ENCODE measurements at regions not wholly inside any gene's neighbourhood (a gene's known extent, or its start where the extent isn't known, plus 50 kb on each side); places are given as distances from the start of the nearest gene placed in this dataset.

GRCh38 chr4:173924561-173924960 lies 358.9 kb downstream of the FBXO8 start:
- DNase-seq (ENCODE audit: low spot score) = no peak

- DNase-seq (ENCODE audit: low spot score) = no peak
Measured at GRCh38 chr4:173919861-173920260, 363.6 kb downstream of the FBXO8 start.

- no peak for DNase-seq (ENCODE audit: low spot score)
Measured at GRCh38 chr4:173919196-173919595, 364.3 kb downstream of the FBXO8 start.

DNA sequence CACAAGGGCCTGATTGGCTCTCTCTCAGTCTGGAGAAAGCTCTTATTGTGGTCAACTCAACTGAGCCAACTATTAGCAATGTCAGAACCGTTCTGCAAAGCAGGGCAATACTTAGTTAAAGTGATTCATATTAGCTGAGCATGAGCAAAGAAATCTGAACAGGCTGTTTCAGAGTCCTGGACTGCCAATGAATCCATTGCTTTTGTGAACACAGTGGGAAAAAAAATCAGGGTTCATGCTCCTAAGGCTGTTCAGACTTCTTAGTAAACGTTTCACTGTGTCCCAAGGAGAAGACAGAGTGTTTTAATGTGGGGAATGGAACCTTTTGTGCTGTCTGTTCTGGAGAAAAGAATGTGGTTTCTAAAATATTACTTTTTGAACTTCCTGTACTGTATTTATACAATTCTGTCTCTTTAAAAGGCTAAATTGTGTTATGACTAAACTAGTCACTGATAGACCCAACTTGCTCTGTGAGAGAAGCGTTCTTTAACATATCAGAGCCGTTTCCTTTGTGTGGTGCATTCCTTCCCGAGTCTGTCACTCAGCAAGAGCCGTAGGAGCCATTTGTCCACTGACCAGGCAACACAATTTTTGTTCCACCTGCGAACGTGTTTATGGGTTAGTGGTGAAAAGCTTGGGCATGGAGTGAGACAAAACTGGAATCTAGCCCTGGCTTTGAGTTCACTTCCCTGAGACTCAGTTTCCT lies 366.1 kb downstream of the FBXO8 start:
- no peak for DNase-seq (ENCODE audit: low spot score)

GRCh38 chr4:173913496-173913895 lies 370.0 kb downstream of the FBXO8 start:
- no peak for DNase-seq (ENCODE audit: low spot score)

GRCh38 chr4:173912384-173912783 lies 371.1 kb downstream of the FBXO8 start:
- DNase-seq (ENCODE audit: low spot score) = no peak

GRCh38 chr4:173910891-173911290 lies 372.6 kb downstream of the FBXO8 start:
- DNase-seq (ENCODE audit: low spot score) = no peak

DNA sequence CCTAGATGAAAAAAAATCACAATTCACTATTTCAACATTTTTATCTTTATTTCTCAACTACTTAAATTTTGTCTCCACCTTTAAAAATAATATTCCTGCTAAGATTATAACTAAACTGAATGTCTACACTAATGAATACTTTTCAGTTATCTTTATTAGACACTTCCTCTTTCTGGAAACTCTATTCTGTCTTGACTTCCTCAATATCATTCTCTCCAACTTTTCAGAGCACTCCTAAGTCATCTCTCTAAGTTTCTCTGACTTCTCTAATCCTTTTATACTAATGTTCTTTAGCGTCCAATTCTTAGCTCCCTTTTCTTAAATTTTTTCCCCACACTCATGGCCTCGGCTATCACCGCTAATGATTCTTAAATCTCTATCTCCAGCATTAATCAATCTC lies 374.2 kb downstream of the FBXO8 start:
- no peak for DNase-seq (ENCODE audit: low spot score)

- no peak for DNase-seq (ENCODE audit: low spot score)
Measured at GRCh38 chr4:173899813-173900212, 369.8 kb upstream of the HAND2 start.

- DNase-seq (ENCODE audit: low spot score) = no peak
Measured at GRCh38 chr4:173891072-173891471, 361.0 kb upstream of the HAND2 start.

GRCh38 chr4:173883821-173884220 lies 353.8 kb upstream of the HAND2 start:
- DNase-seq (ENCODE audit: low spot score) = no peak

GRCh38 chr4:173880897-173881296 lies 350.9 kb upstream of the HAND2 start:
- no peak for DNase-seq (ENCODE audit: low spot score)

GRCh38 chr4:173879509-173879908 lies 349.5 kb upstream of the HAND2 start:
- no peak for DNase-seq (ENCODE audit: low spot score)

GRCh38 chr4:173878701-173879100 lies 348.7 kb upstream of the HAND2 start:
- no peak for DNase-seq (ENCODE audit: low spot score)

DNA sequence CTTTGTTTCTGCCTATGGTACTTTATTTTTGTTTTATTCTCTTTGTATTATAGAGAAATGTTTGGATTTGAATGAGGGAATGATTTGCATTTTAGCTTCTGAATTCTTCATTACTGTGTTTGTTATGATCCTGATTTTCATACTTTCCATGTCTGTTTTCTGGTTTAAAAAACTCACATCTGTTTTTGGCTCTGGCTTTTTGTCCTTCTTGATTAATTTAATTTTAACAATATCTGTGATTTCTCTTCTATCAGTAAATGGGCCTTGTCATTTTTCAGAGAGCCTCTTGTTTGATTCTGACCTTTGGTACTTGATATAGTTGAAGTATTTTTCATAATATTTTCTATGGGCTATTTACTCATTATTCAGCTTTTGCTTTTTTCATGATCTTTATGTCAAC lies 341.6 kb upstream of the HAND2 start:
- no peak for DNase-seq (ENCODE audit: low spot score)

- no peak for DNase-seq (ENCODE audit: low spot score)
Measured at GRCh38 chr4:173866322-173867026, 336.4 kb upstream of the HAND2 start.

GRCh38 chr4:173862754-173863153 lies 332.7 kb upstream of the HAND2 start:
- DNase-seq (ENCODE audit: low spot score) = no peak

- no peak for DNase-seq (ENCODE audit: low spot score)
Measured at GRCh38 chr4:173860094-173860493, 330.1 kb upstream of the HAND2 start.

DNA sequence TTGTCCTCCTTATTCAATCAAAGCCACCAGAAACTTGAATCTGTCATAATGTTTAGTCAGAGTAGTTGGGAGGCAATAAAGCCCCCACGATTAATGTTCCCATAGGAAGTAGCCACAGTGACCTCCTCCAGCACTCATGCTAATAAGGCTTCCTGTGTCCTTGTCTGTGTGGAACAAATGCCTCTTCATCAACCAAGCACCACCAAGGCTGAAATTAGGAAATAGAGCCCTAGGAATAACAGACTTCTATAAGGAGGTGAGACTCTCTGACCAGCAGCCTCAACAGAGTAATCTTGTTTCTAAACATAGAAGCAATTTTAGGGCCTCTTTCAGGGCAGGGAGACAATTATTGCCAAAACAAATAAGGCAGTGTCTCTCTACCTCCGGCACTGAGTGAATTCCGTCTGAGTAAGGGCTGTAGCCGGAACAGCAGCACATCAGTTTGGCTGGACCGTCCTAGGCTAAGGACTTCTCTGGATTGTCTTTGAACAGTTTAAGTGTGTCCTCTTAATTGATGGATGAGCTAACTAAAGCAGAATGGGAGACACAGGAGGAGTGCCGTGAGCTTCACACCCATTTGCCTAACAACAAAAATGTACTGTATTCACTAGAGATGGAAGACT lies 329.2 kb upstream of the HAND2 start:
- DNase-seq (ENCODE audit: low spot score) = no peak

DNA sequence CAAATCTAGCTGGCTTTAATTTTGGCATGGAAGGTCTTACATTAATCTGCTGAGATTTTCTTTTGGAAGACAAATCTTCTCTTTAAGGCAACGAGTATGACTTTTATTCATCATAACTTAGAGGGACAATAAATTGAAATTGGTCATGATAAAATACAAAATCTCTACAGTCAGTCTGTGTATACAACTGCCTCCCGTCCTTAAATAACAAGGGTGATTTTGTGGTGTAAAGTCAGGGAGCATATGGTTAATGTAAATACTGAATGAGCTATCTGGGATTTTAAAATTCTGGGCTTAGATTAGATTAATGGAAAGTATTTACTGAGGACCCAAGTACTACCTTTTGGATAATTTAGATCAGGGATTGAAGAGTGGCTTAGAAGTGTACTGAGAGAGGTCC lies 328.4 kb upstream of the HAND2 start:
- DNase-seq (ENCODE audit: low spot score) = no peak

DNA sequence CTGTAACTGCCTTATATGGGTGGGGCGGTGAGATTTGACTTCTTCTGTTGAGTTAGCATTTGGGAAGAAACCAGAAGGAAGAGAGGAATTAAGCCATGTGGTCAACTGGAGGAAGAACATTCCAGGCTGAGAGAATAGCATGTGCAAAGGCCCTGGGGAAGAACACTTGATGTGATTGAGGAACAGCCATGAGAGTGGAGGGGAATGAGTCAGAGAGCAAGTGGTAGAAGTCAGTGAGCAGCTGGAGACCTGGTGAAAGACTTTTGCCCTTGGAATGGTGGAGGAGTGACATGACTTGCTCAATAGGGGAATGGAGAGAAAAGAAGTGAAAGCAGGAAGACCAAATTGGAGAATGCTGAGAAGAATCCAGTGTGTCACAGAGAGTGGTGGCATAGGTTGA lies 327.8 kb upstream of the HAND2 start:
- no peak for DNase-seq (ENCODE audit: low spot score)

- no peak for DNase-seq (ENCODE audit: low spot score)
Measured at GRCh38 chr4:173855015-173855414, 325.0 kb upstream of the HAND2 start.

- DNase-seq (ENCODE audit: low spot score) = no peak
Measured at GRCh38 chr4:173852775-173853174, 322.7 kb upstream of the HAND2 start.
